Esophagus muscularis mucosa (tissue), 4 donors: ENCODE measurements at regions not wholly inside any gene's neighbourhood (a gene's known extent, or its start where the extent isn't known, plus 50 kb on each side); places are given as distances from the start of the nearest gene placed in this dataset.
"Not testable (repeated sequence)": the region's sequence is repeated elsewhere in the genome, so short reads cannot be mapped to it uniquely, and the experiment has no call there.

Experiments
- DNase-seq: peaks from one replicate; pipeline ENCODE4 v3.0.0-alpha.2; 2017; ENCODE audit errors: extremely low spot score
- H3K27ac ChIP-seq, 4 donors: fragments of 200-600 bp; sonication (generic); replicated peaks in 1 of 4; 1 replicate in 3 of 4; 2 replicates in 1 of 4; pipeline ENCODE4 v1.5.1; 2016 to 2019; ENCODE audit warnings: mild to moderate bottlenecking in 1 of 4
- H3K27me3 ChIP-seq, 4 donors: fragments of 200-600 bp; sonication (generic); one replicate each; pipeline versions ENCODE4 v1.5.1 to v1.6.0; 2016 to 2019
- H3K36me3 ChIP-seq, 4 donors: fragments of 200-600 bp; sonication (generic); one replicate each; pipeline ENCODE4 v1.5.1; 2016 to 2019
- H3K4me1 ChIP-seq, 4 donors: fragments of 200-600 bp; sonication (generic); one replicate each; pipeline ENCODE4 v1.5.1; 2016 to 2019
- H3K4me3 ChIP-seq, 4 donors: fragments of 200-600 bp; sonication (generic); 1 replicate in 2 of 4; 2 replicates in 2 of 4; pipeline ENCODE4 v1.5.1; 2016 to 2019; ENCODE audit warnings: mild to moderate bottlenecking in 4 of 4, moderate library complexity in 1 of 4
- H3K9me3 ChIP-seq, 4 donors: fragments of 200-600 bp; sonication (generic); 1 replicate in 3 of 4; 2 replicates in 1 of 4; pipeline ENCODE4 v1.5.1; 2016 to 2019
- CTCF ChIP-seq, 3 experiments: fragments of 200-600 bp in 2 of 3; fragments of 450-650 bp in 1 of 3; sonication (generic) in 2 of 3; IDR thresholded peaks; one replicate each; pipeline ENCODE4 v1.5.1; 2017 to 2019; ENCODE audit warnings: antibody characterized with exemption in 3 of 3, mild to moderate bottlenecking in 2 of 3, moderate library complexity in 1 of 3
- EP300 ChIP-seq: sonication (generic); formaldehyde crosslinking; IDR thresholded peaks from one replicate; pipeline ENCODE4 v1.6.1; 2017; ENCODE audit warnings: antibody characterized with exemption
- POLR2A ChIP-seq: fragments of 450-650 bp; IDR thresholded peaks from one replicate; pipeline ENCODE4 v1.6.1; 2017; ENCODE audit warnings: antibody characterized with exemption, moderate library complexity, mild to moderate bottlenecking, low read depth
- POLR2AphosphoS5 ChIP-seq, 2 donors: sonication (generic); formaldehyde crosslinking; IDR thresholded peaks; one replicate each; pipeline ENCODE4 v1.6.1; 2017; ENCODE audit warnings: antibody characterized with exemption in 2 of 2
- WGBS: methylation state at CpG from one replicate; pipeline ENCODE4 v1.1.5; 2018; 5-methylcytosine and 5-hydroxymethylcytosine counted together
- intact Hi-C: fragments of 100-400 bp; cut with DNase I; formaldehyde crosslinking; loops from one replicate; pipeline ENCODE4 v1.15.1; 2023

GRCh38 chr11:23924226-23924625, 572.6 kb upstream of the LUZP2 start:
- DNase-seq, result no peak
- Histone ChIP-seq H3K4me3 (no peak overlapping the region), H3K27ac (no peak overlapping the region), H3K9me3 (no peaks in the 10 kb centered on the region), H3K4me1 (no peaks in the 10 kb centered on the region), H3K36me3 (no peaks in the 10 kb centered on the region), H3K27me3 (no peaks in the 10 kb centered on the region)
- TF ChIP-seq EP300 (no peak), CTCF (IDR thresholded peaks at IDR 0.05) (no peak), POLR2A (no peak), POLR2AphosphoS5 (IDR thresholded peaks at IDR 0.05) (no peak)
- 97% methylated on average over 1 of the region's 1 CpG for WGBS
- intact Hi-C loops, result no loop called here

GRCh38 chr11:23931443-23931842, 565.4 kb upstream of the LUZP2 start:
- 65% methylated on average over 2 of the region's 2 CpGs for WGBS

GRCh38 chr11:23932485-23932898, 564.4 kb upstream of the LUZP2 start:
- Histone ChIP-seq H3K27ac (no peak overlapping the region), H3K4me1 (peaks cover 0 to 6% (median 0%) of the 10 kb centered on the region in 4 donors), H3K27me3 (no peaks in the 10 kb centered on the region), H3K4me3 (no peak overlapping the region), H3K9me3 (no peaks in the 10 kb centered on the region), H3K36me3 (no peaks in the 10 kb centered on the region)
- intact Hi-C loops, result no loop called here
- TF ChIP-seq EP300, result no peak
- TF ChIP-seq POLR2A, result no peak
- no peak for TF ChIP-seq CTCF (IDR thresholded peaks at IDR 0.05)
- TF ChIP-seq POLR2AphosphoS5 (IDR thresholded peaks at IDR 0.05), result no peak
- no peak for DNase-seq

More at GRCh38 chr11:23931443-23931842, 565.4 kb upstream of the LUZP2 start:
- Histone ChIP-seq H3K27ac (no peak overlapping the region), H3K27me3 (no peaks in the 10 kb centered on the region), H3K36me3 (no peaks in the 10 kb centered on the region), H3K4me1 (peaks cover 0 to 6% (median 0%) of the 10 kb centered on the region in 4 donors), H3K4me3 (no peak overlapping the region), H3K9me3 (no peaks in the 10 kb centered on the region)
- DNase-seq, result no peak
- TF ChIP-seq POLR2AphosphoS5 (IDR thresholded peaks at IDR 0.05) (no peak), EP300 (no peak), POLR2A (no peak), CTCF (IDR thresholded peaks at IDR 0.05) (no peak)
- intact Hi-C loops, result no loop called here

- WGBS, result 89% methylated on average over 9 of the region's 9 CpGs
- Histone ChIP-seq H3K27ac (no peak overlapping the region), H3K4me1 (peaks cover 0 to 6% (median 0%) of the 10 kb centered on the region in 4 donors), H3K27me3 (no peaks in the 10 kb centered on the region), H3K36me3 (no peaks in the 10 kb centered on the region), H3K4me3 (no peak overlapping the region), H3K9me3 (no peaks in the 10 kb centered on the region)
- intact Hi-C loops, result no loop called here
- TF ChIP-seq CTCF (IDR thresholded peaks at IDR 0.05) (no peak), EP300 (no peak), POLR2AphosphoS5 (IDR thresholded peaks at IDR 0.05) (no peak), POLR2A (no peak)
- no peak for DNase-seq
Observed at GRCh38 chr11:23933721-23934120, 563.1 kb upstream of the LUZP2 start.

GRCh38 chr11:23934671-23935270, 562.1 kb upstream of the LUZP2 start:
- 96% methylated on average over 11 of the region's 27 CpGs for WGBS
- intact Hi-C loops, H3K4me3 ChIP-seq, H3K27me3 ChIP-seq, H3K9me3 ChIP-seq, H3K4me1 ChIP-seq, DNase-seq, H3K27ac ChIP-seq, H3K36me3 ChIP-seq: not testable (repeated sequence)

GRCh38 chr11:23942117-23942815, 554.6 kb upstream of the LUZP2 start:
- H3K4me3 ChIP-seq, intact Hi-C loops, H3K9me3 ChIP-seq, H3K27ac ChIP-seq, H3K4me1 ChIP-seq, H3K36me3 ChIP-seq, DNase-seq, H3K27me3 ChIP-seq: not testable (repeated sequence)
- 88% methylated on average over 25 of the region's 31 CpGs for WGBS
